Neural progenitor cell (in vitro differentiated cells): ENCODE measurements at regions not wholly inside any gene's neighbourhood (a gene's known extent, or its start where the extent isn't known, plus 50 kb on each side); places are given as distances from the start of the nearest gene placed in this dataset.

ENCODE experiments used
- DNase-seq: peaks from one replicate; pipeline ENCODE4 v3.0.0-alpha.2; 2016; ENCODE audit warnings: low spot score
- H2AFZ ChIP-seq: fragments of 200-600 bp; sonication (generic); replicated peaks from 2 replicates; pipeline ENCODE4 v1.6.1; 2016; ENCODE audit warnings: antibody characterized with exemption
- H3F3A ChIP-seq: fragments of 200-600 bp; sonication (generic); 2 replicates; pipeline ENCODE4 v1.6.1; 2016; ENCODE audit warnings: antibody characterized with exemption, low read depth
- H3K27ac ChIP-seq: fragments of 200-600 bp; sonication (generic); 2 replicates; pipeline ENCODE4 v1.5.1; 2016; ENCODE audit warnings: mild to moderate bottlenecking
- H3K27me3 ChIP-seq: fragments of 200-600 bp; sonication (generic); 2 replicates; pipeline ENCODE4 v1.6.1; 2016; ENCODE audit warnings: mild to moderate bottlenecking, moderate library complexity
- H3K36me3 ChIP-seq: fragments of 200-600 bp; sonication (generic); 2 replicates; pipeline ENCODE4 v1.5.1; 2016
- H3K4me1 ChIP-seq: fragments of 200-600 bp; sonication (generic); 2 replicates; pipeline ENCODE4 v1.6.1; 2016; ENCODE audit warnings: mixed run types
- H3K4me2 ChIP-seq: fragments of 200-600 bp; sonication (generic); 2 replicates; pipeline ENCODE4 v1.6.1; 2016
- H3K4me3 ChIP-seq: fragments of 200-600 bp; sonication (generic); 2 replicates; pipeline ENCODE4 v1.5.1; 2016
- H3K79me2 ChIP-seq: fragments of 200-600 bp; sonication (generic); 2 replicates; pipeline ENCODE4 v1.6.1; 2016; ENCODE audit warnings: low read depth
- H3K9ac ChIP-seq: fragments of 200-600 bp; sonication (generic); 2 replicates; pipeline ENCODE4 v1.6.1; 2016
- H3K9me3 ChIP-seq: fragments of 200-600 bp; sonication (generic); 2 replicates; pipeline ENCODE4 v1.5.1; 2016; ENCODE audit warnings: low read depth
- H4K20me1 ChIP-seq: fragments of 200-600 bp; sonication (generic); 2 replicates; pipeline ENCODE4 v1.6.1; 2016; ENCODE audit warnings: low read depth
- H3K27ac Mint-ChIP-seq: 3 replicates; pipeline ENCODE4 v1.8.0; 2021; ENCODE audit warnings: mixed read lengths
- H3K27me3 Mint-ChIP-seq: 2 replicates; pipeline ENCODE4 v1.8.0; 2022; ENCODE audit warnings: low read depth, mild to moderate bottlenecking, inconsistent platforms, moderate library complexity, mixed read lengths; ENCODE audit not compliant: insufficient read depth
- H3K36me3 Mint-ChIP-seq: 3 replicates; pipeline ENCODE4 v1.8.0; 2021; ENCODE audit warnings: mixed read lengths
- H3K4me1 Mint-ChIP-seq: 3 replicates; pipeline ENCODE4 v1.8.0; 2021; ENCODE audit warnings: mixed read lengths
- H3K4me3 Mint-ChIP-seq: 3 replicates; pipeline ENCODE4 v1.8.0; 2021; ENCODE audit warnings: mild to moderate bottlenecking, moderate library complexity, mixed read lengths
- H3K9me3 Mint-ChIP-seq: 3 replicates; pipeline ENCODE4 v1.8.0; 2020; ENCODE audit warnings: mixed read lengths
- CTCF ChIP-seq: fragments of 200-600 bp; sonication (generic); IDR thresholded peaks from 2 replicates; pipeline ENCODE4 v1.5.1; 2017; ENCODE audit warnings: antibody characterized with exemption, mild to moderate bottlenecking
- EZH2 ChIP-seq: fragments of 200-600 bp; sonication (generic); IDR thresholded peaks from 2 replicates; pipeline ENCODE4 v1.6.1; 2017; ENCODE audit warnings: antibody characterized with exemption, mild to moderate bottlenecking, moderate library complexity
- EZH2phosphoT487 ChIP-seq: fragments of 200-600 bp; sonication (generic); IDR thresholded peaks from 2 replicates; pipeline ENCODE4 v1.6.1; 2017; ENCODE audit warnings: antibody characterized with exemption

- Histone ChIP-seq H3K9me3 (no peaks in the 10 kb centered on the region), H3K4me1 (no peaks in the 10 kb centered on the region), H3F3A (no peaks in the 10 kb centered on the region), H3K27ac (no peak overlapping the region), H4K20me1 (no peaks in the 10 kb centered on the region), H3K79me2 (no peaks in the 10 kb centered on the region), H3K4me2 (no peak overlapping the region), H3K9ac (no peak overlapping the region), H2AFZ (no peak overlapping the region), H3K27me3 (no peaks in the 10 kb centered on the region), H3K4me3 (no peak overlapping the region), H3K36me3 (no peaks in the 10 kb centered on the region)
- no peaks in the 10 kb centered on the region for H3K9me3 Mint-ChIP-seq
- no peak for DNase-seq
- no peak overlapping the region for H3K27ac Mint-ChIP-seq
- H3K4me3 Mint-ChIP-seq: no peak overlapping the region
- H3K4me1 Mint-ChIP-seq: no peaks in the 10 kb centered on the region
- TF ChIP-seq CTCF: no peak
- TF ChIP-seq EZH2: no peak
- TF ChIP-seq EZH2phosphoT487: no peak
- H3K27me3 Mint-ChIP-seq: no peaks in the 10 kb centered on the region
- no peaks in the 10 kb centered on the region for H3K36me3 Mint-ChIP-seq
These were observed 51.1 kb upstream of the TRDN start for GRCh38 chr6:123687864-123688263.
